IMR-90 (cell line): ENCODE measurements at regions not wholly inside any gene's neighbourhood (a gene's known extent, or its start where the extent isn't known, plus 50 kb on each side); places are given as distances from the start of the nearest gene placed in this dataset.

ENCODE experiments used
- ATAC-seq: fragments of 200-7000 bp; cut with Tn5 transposase; 2 replicates; pipeline ENCODE4 v1.9.1; 2020; ENCODE audit warnings: low read depth, mild to moderate bottlenecking, moderate library complexity
- BruUV-seq: library from RNA; stranded (reverse); fragments of 400-500 nt; replicated peaks from 2 replicates; lab custom pipeline; 2021; lab: Mats Ljungman, UMichigan
- CTCF ChIA-PET: fragments of 300-600 bp; formaldehyde crosslinking; extraction: SDS; loops from one replicate; lab custom pipeline; 2021; ENCODE audit warnings: antibody characterized with exemption; lab: Yijun Ruan, JAX
- POLR2A ChIA-PET: fragments of 300-600 bp; sonication (Branson Sonifier 250); formaldehyde crosslinking; loops from one replicate; lab custom pipeline; 2022; ENCODE audit warnings: antibody characterized with exemption; ENCODE audit not compliant: unreplicated experiment; lab: Charles Lee
- DNase-seq: peaks from one replicate; pipeline ENCODE4 v3.0.0; 2013
- H2AFZ ChIP-seq: replicated peaks from 2 replicates; pipeline ENCODE3; 2013; ENCODE audit warnings: low read length, mild to moderate bottlenecking; ENCODE audit not compliant: poor library complexity
- H2AK5ac ChIP-seq: 2 replicates; pipeline ENCODE4 v1.6.1; 2013; ENCODE audit warnings: low read depth, low read length, inconsistent platforms
- H2AK9ac ChIP-seq: replicated peaks from 2 replicates; pipeline ENCODE3; 2013; ENCODE audit warnings: mild to moderate bottlenecking, low read depth, low read length, moderate library complexity; ENCODE audit not compliant: poor library complexity
- H2BK120ac ChIP-seq: 2 replicates; pipeline ENCODE4 v1.6.1; 2013; ENCODE audit warnings: low read depth, low read length, inconsistent platforms
- H2BK15ac ChIP-seq: 3 replicates; pipeline ENCODE4 v1.6.1; 2013; ENCODE audit warnings: low read depth, low read length, inconsistent platforms
- H2BK20ac ChIP-seq: 2 replicates; pipeline ENCODE4 v1.6.1; 2013; ENCODE audit warnings: low read depth, mild to moderate bottlenecking, inconsistent platforms, low read length, moderate library complexity
- H2BK5ac ChIP-seq: 2 replicates; pipeline ENCODE4 v1.6.1; 2013; ENCODE audit warnings: mild to moderate bottlenecking, low read depth, low read length, inconsistent platforms; ENCODE audit not compliant: poor library complexity, severe bottlenecking
- H3K14ac ChIP-seq: replicated peaks from 2 replicates; pipeline ENCODE4 v1.6.1; 2013; ENCODE audit warnings: low read depth, low read length, inconsistent platforms
- H3K18ac ChIP-seq: 2 replicates; pipeline ENCODE4 v1.6.1; 2013; ENCODE audit warnings: low read depth, low read length, control low read depth
- H3K23ac ChIP-seq: 2 replicates; pipeline ENCODE4 v1.6.1; 2013; ENCODE audit warnings: low read depth, low read length, inconsistent platforms
- H3K27ac ChIP-seq: 2 replicates; pipeline ENCODE4 v1.5.1; 2013; ENCODE audit warnings: mild to moderate bottlenecking, control low read depth, low read length; ENCODE audit not compliant: insufficient read depth
- H3K27me3 ChIP-seq: 2 replicates; pipeline ENCODE4 v1.6.1; 2013; ENCODE audit warnings: low read length; ENCODE audit not compliant: control insufficient read depth, insufficient read depth
- H3K36me3 ChIP-seq: 2 replicates; pipeline ENCODE4 v1.6.1; 2013; ENCODE audit warnings: low read length, mixed read lengths; ENCODE audit not compliant: control insufficient read depth, insufficient read depth
- H3K4ac ChIP-seq: 2 replicates; pipeline ENCODE4 v1.6.1; 2013; ENCODE audit warnings: low read depth, low read length, inconsistent platforms
- H3K4me1 ChIP-seq: 2 replicates; pipeline ENCODE4 v1.6.1; 2013; ENCODE audit warnings: low read length, mixed read lengths; ENCODE audit not compliant: control insufficient read depth, insufficient read depth
- H3K4me2 ChIP-seq: 2 replicates; pipeline ENCODE4 v1.6.1; 2013; ENCODE audit warnings: low read depth, mild to moderate bottlenecking, control low read depth, low read length, moderate library complexity
- H3K4me3 ChIP-seq: 2 replicates; pipeline ENCODE4 v1.5.1; 2013; ENCODE audit warnings: low read depth, mild to moderate bottlenecking, control low read depth, low read length, moderate library complexity; ENCODE audit not compliant: insufficient read depth
- H3K56ac ChIP-seq: 2 replicates; pipeline ENCODE4 v1.6.1; 2013; ENCODE audit warnings: low read length, inconsistent platforms; ENCODE audit not compliant: insufficient read depth; ENCODE audit errors: extremely low read depth
- H3K79me1 ChIP-seq, 2 experiments: 2 replicates each; pipeline ENCODE4 v1.6.1; 2013; ENCODE audit warnings: low read length in 2 of 2, inconsistent platforms in 1 of 2, low read depth in 1 of 2
- H3K9ac ChIP-seq: 2 replicates; pipeline ENCODE4 v1.6.1; 2013; ENCODE audit warnings: low read depth, low read length, control low read depth
- H3K9me1 ChIP-seq: 2 replicates; pipeline ENCODE4 v1.6.1; 2013; ENCODE audit warnings: low read length, inconsistent platforms; ENCODE audit not compliant: insufficient read depth
- H3K9me3 ChIP-seq: 2 replicates; pipeline ENCODE4 v1.6.1; 2013; ENCODE audit warnings: low read length; ENCODE audit not compliant: control insufficient read depth, insufficient read depth
- H4K20me1 ChIP-seq: 2 replicates; pipeline ENCODE4 v1.6.1; 2013; ENCODE audit warnings: low read length, inconsistent platforms; ENCODE audit not compliant: insufficient read depth
- H4K5ac ChIP-seq: 2 replicates; pipeline ENCODE4 v1.6.1; 2013; ENCODE audit warnings: mild to moderate bottlenecking, low read depth, low read length, control low read depth
- H4K8ac ChIP-seq, 2 experiments: 2 replicates each; pipeline ENCODE4 v1.6.1; 2013; ENCODE audit warnings: low read depth in 2 of 2, low read length in 2 of 2, control low read depth in 1 of 2, inconsistent platforms in 1 of 2
- H4K91ac ChIP-seq: 2 replicates; pipeline ENCODE4 v1.6.1; 2013; ENCODE audit warnings: low read depth, low read length, inconsistent platforms; ENCODE audit not compliant: insufficient read depth
- BHLHE40 ChIP-seq: fragments of 150-350 bp; IDR thresholded peaks from 2 replicates; pipeline ENCODE4 v1.6.1; 2016; ENCODE audit warnings: mild to moderate bottlenecking, low read depth, low read length
- CEBPB ChIP-seq: IDR thresholded peaks from 2 replicates; pipeline ENCODE4 v1.6.1; 2012; ENCODE audit warnings: low read depth, low read length, improper control_type of control experiment
- CHD1 ChIP-seq: IDR thresholded peaks from 2 replicates; pipeline ENCODE4 v1.6.1; 2012; ENCODE audit warnings: low read depth, low read length, improper control_type of control experiment
- MAZ ChIP-seq: IDR thresholded peaks from 2 replicates; pipeline ENCODE4 v1.6.1; 2012; ENCODE audit warnings: low read depth, mild to moderate bottlenecking, low read length, improper control_type of control experiment, moderate library complexity, borderline replicate concordance
- NFE2L2 ChIP-seq: fragments of 150-350 bp; IDR thresholded peaks from 2 replicates; pipeline ENCODE4 v1.6.1; 2016; ENCODE audit warnings: low read depth, mild to moderate bottlenecking, low read length
- POLR2A ChIP-seq: IDR thresholded peaks from 2 replicates; pipeline ENCODE4 v1.6.1; 2012; ENCODE audit warnings: mild to moderate bottlenecking, low read depth, low read length
- RCOR1 ChIP-seq: IDR thresholded peaks from 2 replicates; pipeline ENCODE4 v1.6.1; 2012; ENCODE audit warnings: mild to moderate bottlenecking, low read length, improper control_type of control experiment; ENCODE audit not compliant: insufficient replicate concordance
- SMC3 ChIP-seq: fragments of 150-350 bp; IDR thresholded peaks from 2 replicates; pipeline ENCODE4 v1.6.1; 2016; ENCODE audit warnings: low read depth, mild to moderate bottlenecking, antibody characterized with exemption, low read length, moderate library complexity
- WGBS, 2 experiments: methylation state at CpG; one replicate each; pipeline versions ENCODE4 v1.1.5 to v1.1.7; 2013; ENCODE audit warnings: missing lambda C conversion rate in 2 of 2; ENCODE audit not compliant: insufficient read length in 1 of 2; ENCODE audit errors: extremely low coverage in 2 of 2; 5-methylcytosine and 5-hydroxymethylcytosine counted together
- dilution Hi-C: fragments of 300-500 bp; cut with HindIII; formaldehyde crosslinking; loops from one replicate; pipeline ENCODE4 v1.14.3; 2018; ENCODE audit warnings: low sequenced_read_pairs; ENCODE audit not compliant: unreplicated experiment
- in situ Hi-C: fragments of 300-500 bp; cut with MboI; formaldehyde crosslinking; loops from 3 replicates; pipeline ENCODE4 v1.14.3; 2019; ENCODE audit warnings: low sequenced_read_pairs, inconsistent platforms, mixed read lengths
- intact Hi-C: fragments of 100-400 bp; cut with micrococcal nuclease; formaldehyde crosslinking; loops from 2 replicates; pipeline ENCODE4 v1.10.0; 2022
- TF ChIP-seq, protein P1 (sequence below): fragments of 150-350 bp; IDR thresholded peaks from 2 replicates; pipeline ENCODE4 v1.6.1; 2016; ENCODE audit warnings: low read depth, mild to moderate bottlenecking, low read length, moderate library complexity, borderline replicate concordance
- TF ChIP-seq, protein P2 (sequence below): fragments of 150-350 bp; IDR thresholded peaks from 2 replicates; pipeline ENCODE4 v1.6.1; 2017; ENCODE audit warnings: mild to moderate bottlenecking, antibody characterized with exemption, low read length, low read depth
- TF ChIP-seq, protein P3 (sequence below): conservative IDR thresholded peaks from 2 replicates; pipeline ENCODE4 v1.5.1; 2012; ENCODE audit warnings: mild to moderate bottlenecking, low read depth, low read length, improper control_type of control experiment

DNA sequence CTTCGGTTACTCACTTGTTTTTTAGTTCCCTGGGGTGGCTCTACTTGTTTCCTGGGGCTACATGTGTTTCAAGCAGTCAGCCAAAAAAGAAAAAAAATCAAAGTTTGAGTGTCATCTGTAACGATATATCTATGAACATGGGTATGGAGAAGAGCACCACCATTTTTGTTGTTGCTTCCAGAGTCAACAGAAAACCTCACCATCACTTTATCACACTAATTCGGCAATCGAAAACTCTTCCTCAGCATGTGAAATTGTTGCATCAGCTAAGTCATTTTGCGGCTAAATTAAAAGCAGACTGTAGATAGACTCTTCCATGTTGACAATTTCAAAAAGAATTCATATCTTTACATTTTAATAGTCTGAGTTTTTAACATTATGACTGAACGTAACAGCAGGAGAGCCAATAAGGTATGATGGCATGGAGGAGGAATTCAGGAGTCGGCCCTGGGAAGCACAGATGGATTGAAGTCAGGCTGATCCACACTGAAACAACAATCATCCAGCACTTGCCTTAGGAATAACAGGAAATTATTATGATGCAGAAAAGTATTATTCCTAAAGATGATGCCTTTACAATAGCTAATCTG is 455.7 kb upstream of the KLF6 start (continued):
- TF ChIP-seq, protein P1, sequence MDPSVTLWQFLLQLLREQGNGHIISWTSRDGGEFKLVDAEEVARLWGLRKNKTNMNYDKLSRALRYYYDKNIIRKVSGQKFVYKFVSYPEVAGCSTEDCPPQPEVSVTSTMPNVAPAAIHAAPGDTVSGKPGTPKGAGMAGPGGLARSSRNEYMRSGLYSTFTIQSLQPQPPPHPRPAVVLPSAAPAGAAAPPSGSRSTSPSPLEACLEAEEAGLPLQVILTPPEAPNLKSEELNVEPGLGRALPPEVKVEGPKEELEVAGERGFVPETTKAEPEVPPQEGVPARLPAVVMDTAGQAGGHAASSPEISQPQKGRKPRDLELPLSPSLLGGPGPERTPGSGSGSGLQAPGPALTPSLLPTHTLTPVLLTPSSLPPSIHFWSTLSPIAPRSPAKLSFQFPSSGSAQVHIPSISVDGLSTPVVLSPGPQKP, result no peak
- TF ChIP-seq NFE2L2 (no peak), RCOR1 (no peak)

DNA sequence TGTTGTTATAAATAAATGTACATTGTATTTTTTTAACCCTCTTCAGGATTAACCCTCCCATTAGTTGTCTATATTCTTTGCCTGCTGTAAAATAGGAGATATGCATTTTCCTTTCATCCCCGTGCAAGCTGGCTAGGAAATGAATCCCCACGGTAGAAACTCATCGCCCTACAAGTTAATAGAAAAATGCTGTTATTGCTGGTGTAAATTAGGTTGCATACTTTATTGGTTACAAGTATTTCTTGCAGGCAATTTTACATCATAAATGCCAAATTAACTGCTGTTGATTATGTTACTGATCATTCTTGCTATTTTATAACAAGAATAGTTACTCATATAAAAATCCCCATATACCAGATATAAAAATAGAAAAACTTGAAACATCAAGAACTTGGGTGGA is 454.2 kb upstream of the KLF6 start:
- Histone ChIP-seq H3K4me3 (no peak overlapping the region), H2BK20ac (no peak overlapping the region), H2BK15ac (no peak overlapping the region), H3K4ac (no peak overlapping the region), H3K9me3 (no peaks in the 10 kb centered on the region), H3K4me2 (no peak overlapping the region), H4K8ac (no peak overlapping the region), H3K36me3 (no peaks in the 10 kb centered on the region), H2AK5ac (no peak overlapping the region), H2BK5ac (no peak overlapping the region), H2AFZ (no peak overlapping the region), H2AK9ac (no peak overlapping the region), H2BK120ac (no peak overlapping the region), H4K20me1 (no peaks in the 10 kb centered on the region), H3K4me1 (peaks cover 6% of the 10 kb centered on the region), H3K27ac (no peak overlapping the region), H4K5ac (no peak overlapping the region), H3K18ac (no peak overlapping the region), H3K14ac (no peak overlapping the region), H3K56ac (no peak overlapping the region), H3K79me1 (peaks cover under 1 to 6% of the 10 kb centered on the region in 2 experiments; a peak in 2 of 4 replicates), H3K27me3 (no peaks in the 10 kb centered on the region), H3K9me1 (peaks cover 4% of the 10 kb centered on the region; the same call in 1 of the 2 replicates), H3K9ac (no peak overlapping the region), H3K23ac (no peak overlapping the region), H4K91ac (no peak overlapping the region)
- CTCF ChIA-PET, result no interaction called here
- no peak for DNase-seq
- no TSS peak for BruUV-seq
- POLR2A ChIA-PET, result no interaction called here
- WGBS, 2 experiments, result no CpG with 5 or more reads among the region's 3 CpGs
- no peak for ATAC-seq
- in situ Hi-C loops (no loop called here), intact Hi-C loops (no loop called here), dilution Hi-C loops (no loop called here)
- TF ChIP-seq POLR2A (no peak), MAZ (no peak), CHD1 (no peak), BHLHE40 (no peak), SMC3 (no peak), NFE2L2 (no peak), CEBPB (no peak)
- TF ChIP-seq, protein P1, result no peak
- TF ChIP-seq, protein P2, sequence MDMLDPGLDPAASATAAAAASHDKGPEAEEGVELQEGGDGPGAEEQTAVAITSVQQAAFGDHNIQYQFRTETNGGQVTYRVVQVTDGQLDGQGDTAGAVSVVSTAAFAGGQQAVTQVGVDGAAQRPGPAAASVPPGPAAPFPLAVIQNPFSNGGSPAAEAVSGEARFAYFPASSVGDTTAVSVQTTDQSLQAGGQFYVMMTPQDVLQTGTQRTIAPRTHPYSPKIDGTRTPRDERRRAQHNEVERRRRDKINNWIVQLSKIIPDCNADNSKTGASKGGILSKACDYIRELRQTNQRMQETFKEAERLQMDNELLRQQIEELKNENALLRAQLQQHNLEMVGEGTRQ, result no peak
- TF ChIP-seq, protein P3, sequence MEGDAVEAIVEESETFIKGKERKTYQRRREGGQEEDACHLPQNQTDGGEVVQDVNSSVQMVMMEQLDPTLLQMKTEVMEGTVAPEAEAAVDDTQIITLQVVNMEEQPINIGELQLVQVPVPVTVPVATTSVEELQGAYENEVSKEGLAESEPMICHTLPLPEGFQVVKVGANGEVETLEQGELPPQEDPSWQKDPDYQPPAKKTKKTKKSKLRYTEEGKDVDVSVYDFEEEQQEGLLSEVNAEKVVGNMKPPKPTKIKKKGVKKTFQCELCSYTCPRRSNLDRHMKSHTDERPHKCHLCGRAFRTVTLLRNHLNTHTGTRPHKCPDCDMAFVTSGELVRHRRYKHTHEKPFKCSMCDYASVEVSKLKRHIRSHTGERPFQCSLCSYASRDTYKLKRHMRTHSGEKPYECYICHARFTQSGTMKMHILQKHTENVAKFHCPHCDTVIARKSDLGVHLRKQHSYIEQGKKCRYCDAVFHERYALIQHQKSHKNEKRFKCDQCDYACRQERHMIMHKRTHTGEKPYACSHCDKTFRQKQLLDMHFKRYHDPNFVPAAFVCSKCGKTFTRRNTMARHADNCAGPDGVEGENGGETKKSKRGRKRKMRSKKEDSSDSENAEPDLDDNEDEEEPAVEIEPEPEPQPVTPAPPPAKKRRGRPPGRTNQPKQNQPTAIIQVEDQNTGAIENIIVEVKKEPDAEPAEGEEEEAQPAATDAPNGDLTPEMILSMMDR, result no peak
